Osteocyte (in vitro differentiated cells): ENCODE measurements at regions not wholly inside any gene's neighbourhood (a gene's known extent, or its start where the extent isn't known, plus 50 kb on each side); places are given as distances from the start of the nearest gene placed in this dataset.

Experiments
- DNase-seq: peaks from one replicate; pipeline ENCODE4 v3.0.0; 2021; ENCODE audit warnings: mixed read lengths; ENCODE audit not compliant: unreplicated experiment; ENCODE audit errors: extremely low spot score
- H3K27ac Mint-ChIP-seq: one replicate; pipeline ENCODE4 v1.8.0; 2021; ENCODE audit warnings: mild to moderate bottlenecking, mixed read lengths; ENCODE audit not compliant: unreplicated experiment
- H3K27me3 Mint-ChIP-seq: one replicate; pipeline ENCODE4 v1.8.0; 2021; ENCODE audit warnings: mixed read lengths; ENCODE audit not compliant: unreplicated experiment
- H3K36me3 Mint-ChIP-seq: one replicate; pipeline ENCODE4 v1.8.0; 2021; ENCODE audit warnings: mixed read lengths; ENCODE audit not compliant: unreplicated experiment
- H3K4me1 Mint-ChIP-seq: one replicate; pipeline ENCODE4 v1.8.0; 2021; ENCODE audit warnings: mixed read lengths; ENCODE audit not compliant: unreplicated experiment
- H3K4me3 Mint-ChIP-seq: one replicate; pipeline ENCODE4 v1.8.0; 2021; ENCODE audit warnings: mild to moderate bottlenecking, moderate library complexity, mixed read lengths; ENCODE audit not compliant: unreplicated experiment
- H3K9me3 Mint-ChIP-seq: one replicate; pipeline ENCODE4 v1.8.0; 2021; ENCODE audit warnings: mixed read lengths; ENCODE audit not compliant: unreplicated experiment
- CTCF ChIP-seq: fragments of 200-600 bp; sonication (generic); IDR thresholded peaks from 2 replicates; pipeline ENCODE4 v1.5.0; 2021; ENCODE audit warnings: antibody characterized with exemption, mild to moderate bottlenecking, moderate library complexity

- TF ChIP-seq CTCF, result no peak
- no peaks in the 10 kb centered on the region for H3K9me3 Mint-ChIP-seq
- H3K4me3 Mint-ChIP-seq, result no peak overlapping the region
- no peak overlapping the region for H3K27ac Mint-ChIP-seq
- DNase-seq, result no peak
- peaks cover 12% of the 10 kb centered on the region for H3K27me3 Mint-ChIP-seq
- no peaks in the 10 kb centered on the region for H3K4me1 Mint-ChIP-seq
- H3K36me3 Mint-ChIP-seq, result no peaks in the 10 kb centered on the region
Observed at GRCh38 chr2:58364098-58364497, 123.0 kb upstream of the FANCL start.

- no peak overlapping the region for H3K27ac Mint-ChIP-seq
- no peak for DNase-seq
- no peaks in the 10 kb centered on the region for H3K4me1 Mint-ChIP-seq
- H3K9me3 Mint-ChIP-seq, result no peaks in the 10 kb centered on the region
- no peak overlapping the region for H3K4me3 Mint-ChIP-seq
- no peaks in the 10 kb centered on the region for H3K36me3 Mint-ChIP-seq
- no peak for TF ChIP-seq CTCF
- H3K27me3 Mint-ChIP-seq, result peaks cover 31% of the 10 kb centered on the region
Observed at GRCh38 chr2:58358026-58358425, 116.9 kb upstream of the FANCL start.

- Mint-ChIP-seq H3K27me3 (peaks cover 31% of the 10 kb centered on the region), H3K4me3 (no peak overlapping the region)
- no peak for TF ChIP-seq CTCF
Observed at GRCh38 chr2:58357521-58357920, 116.4 kb upstream of the FANCL start.

GRCh38 chr2:58354230-58354629, 113.1 kb upstream of the FANCL start:
- Mint-ChIP-seq H3K27ac (no peak overlapping the region), H3K4me1 (no peaks in the 10 kb centered on the region), H3K9me3 (no peaks in the 10 kb centered on the region), H3K4me3 (no peak overlapping the region), H3K27me3 (peaks cover 25% of the 10 kb centered on the region), H3K36me3 (no peaks in the 10 kb centered on the region)
- DNase-seq, result no peak
- TF ChIP-seq CTCF, result no peak

More at GRCh38 chr2:58357521-58357920, 116.4 kb upstream of the FANCL start:
- Mint-ChIP-seq H3K4me1 (no peaks in the 10 kb centered on the region), H3K27ac (no peak overlapping the region), H3K36me3 (no peaks in the 10 kb centered on the region), H3K9me3 (no peaks in the 10 kb centered on the region)
- DNase-seq, result no peak

GRCh38 chr2:58350484-58350883, 109.4 kb upstream of the FANCL start:
- H3K27me3 Mint-ChIP-seq, result peaks cover 24% of the 10 kb centered on the region
- H3K9me3 Mint-ChIP-seq, result no peaks in the 10 kb centered on the region
- no peak for DNase-seq
- H3K27ac Mint-ChIP-seq, result no peak overlapping the region
- TF ChIP-seq CTCF, result no peak
- H3K4me1 Mint-ChIP-seq, result no peaks in the 10 kb centered on the region
- H3K36me3 Mint-ChIP-seq, result no peaks in the 10 kb centered on the region
- H3K4me3 Mint-ChIP-seq, result no peak overlapping the region
